Gastroesophageal sphincter (tissue), 4 donors: ENCODE measurements at regions not wholly inside any gene's neighbourhood (a gene's known extent, or its start where the extent isn't known, plus 50 kb on each side); places are given as distances from the start of the nearest gene placed in this dataset.

Experiments used
- ATAC-seq: fragments of 150-250 bp; one replicate; pipeline ENCODE4 v1.9.1; 2016; ENCODE audit warnings: mild to moderate bottlenecking, moderate library complexity
- H3K27ac ChIP-seq, 4 donors: fragments of 200-600 bp; sonication (generic) in 3 of 4; 1 replicate in 3 of 4; 2 replicates in 1 of 4; pipeline ENCODE4 v1.5.1; 2016 to 2019
- H3K27me3 ChIP-seq: fragments of 200-600 bp; sonication (generic); one replicate; pipeline ENCODE4 v1.5.1; 2019
- H3K36me3 ChIP-seq, 2 donors: fragments of 200-600 bp; sonication (generic); one replicate each; pipeline ENCODE4 v1.5.1; 2019; ENCODE audit warnings: control low read depth in 1 of 2
- H3K4me1 ChIP-seq, 3 donors: fragments of 200-600 bp; sonication (generic); 1 replicate in 2 of 3; 2 replicates in 1 of 3; pipeline ENCODE4 v1.5.1; 2016 to 2019; ENCODE audit warnings: control low read depth in 2 of 3
- H3K4me3 ChIP-seq, 2 donors: fragments of 200-600 bp; sonication (generic); one replicate each; pipeline ENCODE4 v1.5.1; 2019; ENCODE audit warnings: mild to moderate bottlenecking in 1 of 2, moderate library complexity in 1 of 2
- H3K9me3 ChIP-seq, 3 donors: fragments of 200-600 bp; sonication (generic); one replicate each; pipeline ENCODE4 v1.5.1; 2017 to 2019; ENCODE audit warnings: control low read depth in 2 of 3
- CTCF ChIP-seq, 4 experiments: fragments of 200-600 bp in 2 of 4; fragments of 450-650 bp in 2 of 4; sonication (generic) in 1 of 4; IDR thresholded peaks; one replicate each; pipeline ENCODE4 v1.5.1; 2017 to 2019; ENCODE audit warnings: antibody characterized with exemption in 4 of 4, mild to moderate bottlenecking in 2 of 4, moderate library complexity in 2 of 4
- EP300 ChIP-seq: sonication (generic); formaldehyde crosslinking; IDR thresholded peaks from one replicate; pipeline ENCODE4 v1.6.1; 2017; ENCODE audit warnings: antibody characterized with exemption, mild to moderate bottlenecking
- POLR2A ChIP-seq, 2 donors: fragments of 450-650 bp; IDR thresholded peaks; one replicate each; pipeline ENCODE4 v1.6.1; 2017; ENCODE audit warnings: antibody characterized with exemption in 2 of 2, mild to moderate bottlenecking in 2 of 2, moderate library complexity in 1 of 2
- POLR2AphosphoS5 ChIP-seq: sonication (generic); formaldehyde crosslinking; IDR thresholded peaks from one replicate; pipeline ENCODE4 v1.6.1; 2017; ENCODE audit warnings: antibody characterized with exemption
- WGBS, 2 donors: methylation state at CpG; one replicate each; pipeline ENCODE4 v1.1.5; 2018; ENCODE audit warnings: low coverage in 1 of 2; 5-methylcytosine and 5-hydroxymethylcytosine counted together

- Histone ChIP-seq H3K27me3 (no peaks in the 10 kb centered on the region), H3K4me3 (no peak overlapping the region), H3K27ac (no peak overlapping the region), H3K4me1 (no peaks in the 10 kb centered on the region), H3K36me3 (no peaks in the 10 kb centered on the region), H3K9me3 (peaks cover 0 to 8% (median 0%) of the 10 kb centered on the region in 3 donors)
- no peak for ATAC-seq
- 86 to 100% methylated on average over 2 to 3 of the region's 3 CpGs for WGBS, 2 donors
- TF ChIP-seq POLR2AphosphoS5: no peak
- no peak for TF ChIP-seq POLR2A (IDR thresholded peaks at IDR 0.05)
These were observed 213.7 kb upstream of the SYT10 start for GRCh38 chr12:33653362-33653761.

DNA sequence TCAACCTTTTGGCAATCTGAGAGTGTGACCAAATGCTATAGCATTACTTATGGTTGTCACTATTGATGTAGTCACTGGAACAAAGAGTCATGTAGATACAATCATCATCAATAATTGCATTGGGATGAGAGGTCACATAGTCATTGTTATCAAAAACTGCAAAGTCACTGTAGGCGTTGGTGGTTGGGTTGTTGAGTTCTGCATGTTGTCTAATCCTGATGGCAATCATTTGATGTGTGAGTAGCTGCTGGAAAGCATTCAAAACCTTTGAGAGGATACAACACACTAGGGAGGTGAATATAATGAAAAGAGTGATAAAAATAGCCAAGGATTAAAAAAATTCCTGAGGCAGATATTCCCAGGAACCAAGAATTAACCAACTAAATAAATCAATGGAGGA is 214.7 kb upstream of the SYT10 start:
- ATAC-seq: no peak
- Histone ChIP-seq H3K4me3 (no peak overlapping the region), H3K9me3 (peaks cover 0 to 8% (median 0%) of the 10 kb centered on the region in 3 donors), H3K27ac (no peak overlapping the region), H3K36me3 (no peaks in the 10 kb centered on the region), H3K27me3 (no peaks in the 10 kb centered on the region), H3K4me1 (no peaks in the 10 kb centered on the region)
- WGBS, 2 donors: 50 to 63% methylated on average over 1 of the region's 1 CpG
- TF ChIP-seq CTCF (IDR thresholded peaks at IDR 0.05) (no peak), POLR2AphosphoS5 (no peak), POLR2A (IDR thresholded peaks at IDR 0.05) (no peak)

DNA sequence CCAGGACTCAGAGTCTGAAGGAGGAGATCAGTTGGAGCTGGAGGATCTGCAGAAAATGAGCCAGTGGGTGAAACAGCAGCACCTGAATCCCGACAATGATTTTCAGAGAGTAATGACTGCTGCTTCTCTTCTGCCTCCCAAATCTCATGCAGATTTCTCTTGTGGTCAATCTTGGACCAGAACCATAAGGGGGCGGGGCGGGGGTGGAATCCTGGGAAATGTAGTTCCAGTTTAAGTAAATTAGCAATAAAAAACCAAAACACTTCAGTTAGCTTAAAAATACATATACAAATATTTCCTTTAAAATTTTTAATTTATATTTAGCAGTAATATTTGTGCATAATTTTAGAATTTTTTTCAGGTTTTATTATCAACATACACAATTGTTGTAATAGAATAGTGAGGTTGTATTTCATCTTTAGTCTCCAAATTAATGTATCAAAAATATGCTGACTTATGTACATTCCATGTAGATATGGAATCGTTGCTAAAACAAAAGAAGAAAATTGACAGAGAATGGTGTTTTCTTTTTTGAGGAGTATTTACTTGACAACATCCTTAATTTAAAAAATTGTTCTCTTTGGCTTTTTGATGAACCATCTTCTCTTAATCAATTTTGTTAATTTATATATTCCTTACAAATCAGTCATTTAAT is 223.5 kb upstream of the SYT10 start:
- no peaks in the 10 kb centered on the region for H3K36me3 ChIP-seq
- 79 to 81% methylated on average over 3 to 4 of the region's 4 CpGs for WGBS, 2 donors
- no peaks in the 10 kb centered on the region for H3K27me3 ChIP-seq
- no peaks in the 10 kb centered on the region for H3K4me1 ChIP-seq
- TF ChIP-seq POLR2A (IDR thresholded peaks at IDR 0.05) (no peak), POLR2AphosphoS5 (no peak), EP300 (no peak), CTCF (IDR thresholded peaks at IDR 0.05) (no peak)
- H3K27ac ChIP-seq: no peak overlapping the region
- no peak for ATAC-seq
- H3K9me3 ChIP-seq: no peaks in the 10 kb centered on the region
- H3K4me3 ChIP-seq: no peak overlapping the region

DNA sequence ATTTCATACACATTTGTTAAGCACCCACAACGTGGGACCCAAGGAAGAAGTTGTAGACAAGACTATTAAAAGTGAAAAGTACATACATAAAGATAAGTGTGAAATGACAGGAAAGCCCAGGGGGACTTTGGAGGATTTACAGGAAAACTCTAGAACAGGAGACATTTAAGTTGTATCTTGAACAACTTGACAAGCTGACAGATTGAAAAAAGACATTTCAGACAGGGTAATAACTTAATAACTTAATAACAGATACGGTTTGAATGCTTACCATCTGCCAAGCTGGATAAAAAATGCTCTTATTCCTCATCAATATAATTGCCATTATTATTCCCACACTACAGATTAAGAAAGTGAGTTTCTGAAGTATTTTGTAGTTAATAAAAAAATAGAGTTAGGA is 229.7 kb upstream of the SYT10 start:
- no peak overlapping the region for H3K4me3 ChIP-seq
- H3K27ac ChIP-seq: no peak overlapping the region
- no peak for ATAC-seq
- no peaks in the 10 kb centered on the region for H3K27me3 ChIP-seq
- H3K36me3 ChIP-seq: no peaks in the 10 kb centered on the region
- WGBS, 2 donors: 30 to 70% methylated on average over 1 to 2 of the region's 2 CpGs
- no peaks in the 10 kb centered on the region for H3K9me3 ChIP-seq
- H3K4me1 ChIP-seq: no peaks in the 10 kb centered on the region
- TF ChIP-seq POLR2A (IDR thresholded peaks at IDR 0.05) (no peak), POLR2AphosphoS5 (no peak), CTCF (IDR thresholded peaks at IDR 0.05) (no peak), EP300 (no peak)

GRCh38 chr12:33670284-33670683 is 230.7 kb upstream of the SYT10 start:
- no peak overlapping the region for H3K4me3 ChIP-seq
- H3K27me3 ChIP-seq: no peaks in the 10 kb centered on the region
- no peaks in the 10 kb centered on the region for H3K9me3 ChIP-seq
- TF ChIP-seq POLR2A (IDR thresholded peaks at IDR 0.05): no peak
- TF ChIP-seq EP300: no peak
- no peak for TF ChIP-seq POLR2AphosphoS5
- no peak for TF ChIP-seq CTCF (IDR thresholded peaks at IDR 0.05)
- H3K36me3 ChIP-seq: no peaks in the 10 kb centered on the region
- H3K4me1 ChIP-seq: no peaks in the 10 kb centered on the region
- 31 to 78% methylated on average over 5 of the region's 5 CpGs for WGBS, 2 donors
- no peak for ATAC-seq
- H3K27ac ChIP-seq: no peak overlapping the region
